ENCODE measurements at regions not wholly inside any gene's neighbourhood (a gene's known extent, or its start where the extent isn't known, plus 50 kb on each side); places are given as distances from the start of the nearest gene placed in this dataset.

DNA sequence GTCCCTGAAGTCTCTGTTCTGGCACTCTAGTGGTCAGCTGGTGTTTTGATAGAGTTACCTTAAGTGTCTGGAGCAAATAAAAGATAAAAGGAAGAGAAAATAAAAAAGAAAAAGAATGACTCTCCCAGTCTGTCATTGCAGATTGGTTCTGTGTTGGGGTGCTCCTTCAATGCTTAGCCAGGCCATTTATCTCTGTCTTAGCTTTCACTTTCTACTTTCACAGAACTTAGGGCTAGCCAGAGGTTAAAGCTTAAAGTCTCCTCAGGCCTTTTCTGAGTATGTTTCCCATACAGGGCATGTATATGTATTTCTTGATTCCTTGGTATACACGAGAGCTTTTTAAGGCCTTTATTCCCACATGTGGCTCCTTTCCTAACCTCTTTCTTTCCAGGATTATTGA is 83.1 kb upstream of the TEX13D start:
- in situ Hi-C loops (cut with HindIII; ENCODE audit: low pct_unique_long_range_greater_than_20kb, low sequenced_read_pairs) (no loop called here), intact Hi-C loops (cut with micrococcal nuclease; ENCODE audit: unreplicated experiment) (no loop called here)
- no peaks in the 10 kb centered on the region for H3K4me1 ChIP-seq (ENCODE audit: control insufficient read depth, insufficient read depth, low read length)
- BruUV-seq (replicated peaks): no TSS peak
- H3K27me3 ChIP-seq (ENCODE audit: control insufficient read depth, insufficient read depth, low read length): no peaks in the 10 kb centered on the region
- no peak overlapping the region for H3K27ac ChIP-seq (ENCODE audit: low read length)
- DNase-seq (ENCODE audit: low read depth, low spot score): no peak
- H3K36me3 ChIP-seq (ENCODE audit: control insufficient read depth, insufficient read depth, low read length): no peaks in the 10 kb centered on the region
- H3K4me3 ChIP-seq (ENCODE audit: low read depth in 2 of 2, low read length in 2 of 2): no peak overlapping the region
- H3K9me3 ChIP-seq (ENCODE audit: control insufficient read depth, insufficient read depth, low read depth, low read length): no peaks in the 10 kb centered on the region
- CTCF ChIA-PET: no interaction called here
- TF ChIP-seq TCF7L2 (IDR thresholded peaks at IDR 0.05; ENCODE audit: low read depth, low read length): no peak
- TF ChIP-seq, protein P1, sequence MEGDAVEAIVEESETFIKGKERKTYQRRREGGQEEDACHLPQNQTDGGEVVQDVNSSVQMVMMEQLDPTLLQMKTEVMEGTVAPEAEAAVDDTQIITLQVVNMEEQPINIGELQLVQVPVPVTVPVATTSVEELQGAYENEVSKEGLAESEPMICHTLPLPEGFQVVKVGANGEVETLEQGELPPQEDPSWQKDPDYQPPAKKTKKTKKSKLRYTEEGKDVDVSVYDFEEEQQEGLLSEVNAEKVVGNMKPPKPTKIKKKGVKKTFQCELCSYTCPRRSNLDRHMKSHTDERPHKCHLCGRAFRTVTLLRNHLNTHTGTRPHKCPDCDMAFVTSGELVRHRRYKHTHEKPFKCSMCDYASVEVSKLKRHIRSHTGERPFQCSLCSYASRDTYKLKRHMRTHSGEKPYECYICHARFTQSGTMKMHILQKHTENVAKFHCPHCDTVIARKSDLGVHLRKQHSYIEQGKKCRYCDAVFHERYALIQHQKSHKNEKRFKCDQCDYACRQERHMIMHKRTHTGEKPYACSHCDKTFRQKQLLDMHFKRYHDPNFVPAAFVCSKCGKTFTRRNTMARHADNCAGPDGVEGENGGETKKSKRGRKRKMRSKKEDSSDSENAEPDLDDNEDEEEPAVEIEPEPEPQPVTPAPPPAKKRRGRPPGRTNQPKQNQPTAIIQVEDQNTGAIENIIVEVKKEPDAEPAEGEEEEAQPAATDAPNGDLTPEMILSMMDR (IDR thresholded peaks at IDR 0.05): no peak
- TF ChIP-seq POLR2AphosphoS5 (IDR thresholded peaks at IDR 0.05; ENCODE audit: low read depth, low read length): no peak
- TF ChIP-seq SIN3A (IDR thresholded peaks at IDR 0.05; ENCODE audit: borderline replicate concordance, insufficient read depth, low read depth, low read length): no peak
- TF ChIP-seq, protein P2, sequence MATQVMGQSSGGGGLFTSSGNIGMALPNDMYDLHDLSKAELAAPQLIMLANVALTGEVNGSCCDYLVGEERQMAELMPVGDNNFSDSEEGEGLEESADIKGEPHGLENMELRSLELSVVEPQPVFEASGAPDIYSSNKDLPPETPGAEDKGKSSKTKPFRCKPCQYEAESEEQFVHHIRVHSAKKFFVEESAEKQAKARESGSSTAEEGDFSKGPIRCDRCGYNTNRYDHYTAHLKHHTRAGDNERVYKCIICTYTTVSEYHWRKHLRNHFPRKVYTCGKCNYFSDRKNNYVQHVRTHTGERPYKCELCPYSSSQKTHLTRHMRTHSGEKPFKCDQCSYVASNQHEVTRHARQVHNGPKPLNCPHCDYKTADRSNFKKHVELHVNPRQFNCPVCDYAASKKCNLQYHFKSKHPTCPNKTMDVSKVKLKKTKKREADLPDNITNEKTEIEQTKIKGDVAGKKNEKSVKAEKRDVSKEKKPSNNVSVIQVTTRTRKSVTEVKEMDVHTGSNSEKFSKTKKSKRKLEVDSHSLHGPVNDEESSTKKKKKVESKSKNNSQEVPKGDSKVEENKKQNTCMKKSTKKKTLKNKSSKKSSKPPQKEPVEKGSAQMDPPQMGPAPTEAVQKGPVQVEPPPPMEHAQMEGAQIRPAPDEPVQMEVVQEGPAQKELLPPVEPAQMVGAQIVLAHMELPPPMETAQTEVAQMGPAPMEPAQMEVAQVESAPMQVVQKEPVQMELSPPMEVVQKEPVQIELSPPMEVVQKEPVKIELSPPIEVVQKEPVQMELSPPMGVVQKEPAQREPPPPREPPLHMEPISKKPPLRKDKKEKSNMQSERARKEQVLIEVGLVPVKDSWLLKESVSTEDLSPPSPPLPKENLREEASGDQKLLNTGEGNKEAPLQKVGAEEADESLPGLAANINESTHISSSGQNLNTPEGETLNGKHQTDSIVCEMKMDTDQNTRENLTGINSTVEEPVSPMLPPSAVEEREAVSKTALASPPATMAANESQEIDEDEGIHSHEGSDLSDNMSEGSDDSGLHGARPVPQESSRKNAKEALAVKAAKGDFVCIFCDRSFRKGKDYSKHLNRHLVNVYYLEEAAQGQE (IDR thresholded peaks at IDR 0.05; ENCODE audit: insufficient read depth in 1 of 2, low read depth in 2 of 2, low read length in 1 of 2): no peak
- POLR2A ChIA-PET: no interaction called here
- no peak for ATAC-seq

DNA sequence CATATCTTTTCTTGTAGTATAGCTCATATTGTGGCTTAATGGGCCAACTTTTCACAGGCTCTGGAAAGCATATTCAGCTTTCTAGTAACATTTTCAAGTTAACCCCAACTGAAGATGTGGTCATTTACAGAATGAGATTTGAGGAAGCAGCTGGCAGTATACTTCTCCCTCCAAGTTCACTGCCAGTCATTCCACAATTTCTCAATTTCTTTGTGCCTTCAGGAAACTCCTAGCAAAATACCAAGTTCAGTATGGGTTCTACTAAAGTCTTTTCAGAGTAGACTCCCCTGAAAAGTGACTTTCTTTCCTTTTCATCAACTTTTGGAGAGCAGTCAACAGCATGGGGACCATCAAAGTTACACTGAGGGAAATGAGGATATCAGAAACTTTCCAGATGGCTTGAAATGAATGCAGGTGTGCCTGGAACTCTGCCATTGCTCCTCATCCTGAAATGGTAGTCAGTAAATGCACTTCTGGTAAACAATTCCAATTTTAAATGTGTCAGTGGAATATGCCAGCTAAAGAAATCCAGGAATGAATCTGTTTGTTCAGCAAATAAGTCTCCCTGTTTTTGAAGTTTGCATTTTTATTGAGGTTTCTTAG is 81.5 kb upstream of the TEX13D start:
- Histone ChIP-seq H3K36me3 (ENCODE audit: control insufficient read depth, insufficient read depth, low read length) (no peaks in the 10 kb centered on the region), H3K4me1 (ENCODE audit: control insufficient read depth, insufficient read depth, low read length) (no peaks in the 10 kb centered on the region), H3K27me3 (ENCODE audit: control insufficient read depth, insufficient read depth, low read length) (no peaks in the 10 kb centered on the region), H3K27ac (ENCODE audit: low read length) (no peak overlapping the region), H3K9me3 (ENCODE audit: control insufficient read depth, insufficient read depth, low read depth, low read length) (no peaks in the 10 kb centered on the region), H3K4me3 (ENCODE audit: low read depth in 2 of 2, low read length in 2 of 2) (no peak overlapping the region)
- in situ Hi-C loops (cut with HindIII; ENCODE audit: low pct_unique_long_range_greater_than_20kb, low sequenced_read_pairs): no loop called here
- no TSS peak for BruUV-seq (replicated peaks)
- ChIA-PET POLR2A (no interaction called here), CTCF (no interaction called here)
- intact Hi-C loops (cut with micrococcal nuclease; ENCODE audit: unreplicated experiment): no loop called here
- DNase-seq (ENCODE audit: low read depth, low spot score) (no peak), ATAC-seq (no peak)
- TF ChIP-seq SIN3A (IDR thresholded peaks at IDR 0.05; ENCODE audit: borderline replicate concordance, insufficient read depth, low read depth, low read length) (no peak), TCF7L2 (IDR thresholded peaks at IDR 0.05; ENCODE audit: low read depth, low read length) (no peak), POLR2AphosphoS5 (IDR thresholded peaks at IDR 0.05; ENCODE audit: low read depth, low read length) (no peak)
- TF ChIP-seq, protein P1 (IDR thresholded peaks at IDR 0.05): no peak
- TF ChIP-seq, protein P2 (IDR thresholded peaks at IDR 0.05; ENCODE audit: insufficient read depth in 1 of 2, low read depth in 2 of 2, low read length in 1 of 2): no peak
